NCI-H2227 treated with DMSO at 0.1 percent for 48 hours (cell line): ENCODE measurements at regions not wholly inside any gene's neighbourhood (a gene's known extent, or its start where the extent isn't known, plus 50 kb on each side); places are given as distances from the start of the nearest gene placed in this dataset.
"Not testable (repeated sequence)": the region's sequence is repeated elsewhere in the genome, so short reads cannot be mapped to it uniquely, and the experiment has no call there.

ENCODE experiments used
- DNase-seq: peaks from one replicate; lab custom pipeline; 2025; lab: John Stamatoyannopoulos, UW

DNA sequence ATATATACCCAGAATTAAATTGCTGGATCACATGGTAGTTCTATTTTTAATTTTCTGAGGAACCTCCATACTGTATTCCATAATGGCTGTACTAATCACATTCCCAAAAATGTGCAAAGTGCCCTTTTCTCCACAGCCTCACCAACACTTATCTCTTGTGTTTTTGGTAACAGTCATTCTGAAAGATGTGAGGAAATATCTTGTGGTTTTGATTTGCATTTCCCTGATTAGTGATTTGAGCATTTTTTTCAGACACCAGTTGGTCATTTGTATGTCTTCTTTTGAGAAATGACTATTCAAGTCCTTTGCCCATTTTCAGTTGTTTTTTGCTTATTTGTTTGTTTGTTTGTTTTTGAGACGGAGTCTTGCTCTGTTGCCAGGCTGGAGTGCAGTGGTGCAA is 98.1 kb upstream of the SIMC1 start:
- DNase-seq = not testable (repeated sequence)

DNA sequence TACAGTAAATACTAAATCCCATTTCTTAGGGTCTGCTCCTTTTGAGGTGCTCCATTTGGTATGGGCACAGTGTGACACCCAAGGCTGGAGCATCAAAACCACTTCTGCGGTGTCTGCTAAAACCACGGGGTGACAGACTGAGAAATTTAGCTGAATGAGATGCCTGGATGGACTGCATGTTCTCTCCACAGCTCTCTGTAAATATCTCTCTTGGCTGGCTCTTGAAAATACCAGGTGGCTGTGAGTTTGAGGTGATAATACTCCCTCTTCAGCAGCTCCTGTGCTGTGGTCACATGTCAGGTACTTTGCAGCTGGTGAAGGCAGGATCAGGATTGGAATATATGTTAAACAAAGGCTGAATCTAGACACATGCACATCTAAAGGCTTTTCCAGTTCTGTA is 93.7 kb upstream of the SIMC1 start:
- no peak for DNase-seq

DNA sequence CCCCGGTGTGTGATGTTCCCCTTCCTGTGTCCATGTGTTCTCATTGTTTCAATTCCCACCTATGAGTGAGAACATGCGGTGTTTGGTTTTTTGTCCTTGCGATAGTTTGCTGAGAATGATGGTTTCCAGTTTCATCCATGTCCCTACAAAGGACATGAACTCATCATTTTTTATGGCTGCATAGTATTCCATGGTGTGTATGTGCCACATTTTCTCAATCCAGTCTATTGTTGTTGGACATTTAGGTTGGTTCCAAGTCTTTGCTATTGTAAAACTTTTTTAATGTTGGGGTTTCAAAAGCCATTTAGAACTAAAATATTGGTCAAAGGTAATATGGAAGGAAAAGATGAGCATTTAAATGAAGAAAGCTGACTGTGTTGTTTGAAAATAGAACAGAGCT is 88.3 kb upstream of the SIMC1 start:
- DNase-seq = not testable (repeated sequence)

DNA sequence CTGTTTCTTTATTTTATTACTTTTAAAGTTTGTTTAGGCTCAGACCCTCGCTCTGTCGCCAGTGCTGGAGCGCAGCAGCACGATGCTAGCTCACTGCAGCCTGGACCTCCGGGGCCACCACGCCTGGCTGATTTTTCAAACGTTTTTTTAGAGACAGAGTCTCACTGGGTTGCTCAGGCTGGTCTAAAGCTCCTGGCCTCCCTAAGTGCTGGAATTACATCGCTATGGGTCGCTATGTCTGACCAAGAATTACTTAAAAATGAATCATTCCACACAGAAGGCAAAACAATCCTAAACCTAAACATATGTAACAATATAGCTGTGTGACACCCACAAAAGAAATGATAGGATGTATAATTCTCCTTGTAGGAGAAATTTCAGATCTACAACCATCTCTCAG is 86.9 kb upstream of the SIMC1 start:
- no peak for DNase-seq

DNA sequence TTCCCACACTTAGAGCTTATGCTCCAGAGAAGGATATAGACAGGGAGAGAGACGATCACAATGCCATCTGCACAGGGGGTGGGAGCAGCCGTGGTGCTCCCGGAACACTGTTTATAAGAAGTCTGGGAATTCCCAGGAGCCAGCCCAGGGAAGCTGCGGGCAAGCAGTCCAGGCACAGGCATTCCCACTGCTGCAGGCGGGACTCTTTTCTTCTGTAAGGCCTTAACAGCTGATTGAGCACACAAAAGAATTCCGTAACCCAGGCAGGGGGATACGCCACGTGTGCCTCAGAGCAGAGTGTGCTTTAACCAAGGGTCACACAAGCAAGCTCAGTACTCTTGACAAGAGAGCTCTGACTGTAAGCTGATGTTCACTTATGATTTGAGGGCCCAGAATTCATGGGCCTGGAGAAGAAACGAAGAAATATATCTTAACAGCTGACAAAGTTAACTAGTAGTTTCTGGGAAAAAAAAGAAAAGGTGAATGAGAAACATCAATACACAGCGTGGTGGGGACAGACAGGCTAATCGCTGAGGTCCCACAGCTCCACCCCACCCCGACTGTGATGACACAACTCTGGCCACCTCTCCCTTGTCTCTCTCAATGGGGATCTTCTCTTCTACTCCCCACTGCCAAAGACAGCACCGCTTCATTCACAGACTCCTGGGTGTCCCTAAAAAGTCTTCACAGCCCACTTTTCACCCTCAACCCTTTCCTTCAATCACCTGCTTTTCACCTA is 85.9 kb upstream of the SIMC1 start:
- DNase-seq = no peak

DNA sequence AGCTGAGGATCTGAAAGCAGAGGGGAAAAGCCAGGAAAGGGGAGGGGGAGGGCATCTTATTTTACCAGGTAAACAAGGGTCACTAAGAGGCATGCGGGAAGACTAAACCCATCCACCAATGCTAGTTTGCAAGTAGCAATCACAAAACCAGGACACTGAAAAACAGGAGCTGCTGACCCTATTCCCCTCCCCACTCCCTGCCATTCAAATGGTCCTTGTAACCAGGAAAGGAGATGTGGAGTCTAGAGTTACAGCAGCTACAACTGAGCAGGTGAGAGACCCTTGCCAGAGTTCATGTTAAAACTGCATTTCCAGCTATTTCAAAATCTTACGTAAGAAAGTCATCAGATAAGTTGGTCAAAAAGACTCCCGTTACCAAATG is 85.3 kb upstream of the SIMC1 start:
- DNase-seq = no peak

GRCh38 chr5:176153741-176154140 is 84.5 kb upstream of the SIMC1 start:
- DNase-seq = no peak

- no peak for DNase-seq
Measured at GRCh38 chr5:176154821-176155220, 83.4 kb upstream of the SIMC1 start.

- DNase-seq = no peak
Measured at GRCh38 chr5:176155922-176156359, 82.3 kb upstream of the SIMC1 start.

DNA sequence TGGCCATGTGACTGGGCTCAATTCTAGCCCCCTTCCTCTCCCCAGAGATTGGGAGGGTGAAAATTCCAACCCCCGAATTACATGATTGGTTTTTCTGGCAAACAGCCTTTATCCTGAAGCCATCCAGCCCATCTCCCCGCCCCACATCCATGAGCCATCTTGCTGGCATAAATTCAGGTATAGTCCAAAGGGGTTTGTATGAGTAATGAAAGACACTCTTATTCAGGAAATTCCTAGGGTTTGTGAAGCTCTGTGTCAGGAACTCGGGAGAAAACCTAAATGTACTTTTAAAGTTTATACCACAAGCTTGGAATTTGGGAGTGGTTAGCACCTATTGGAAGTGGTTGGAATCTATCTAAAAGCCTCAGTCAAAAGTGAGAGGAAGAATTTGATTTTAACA is 80.6 kb upstream of the SIMC1 start:
- no peak for DNase-seq

DNA sequence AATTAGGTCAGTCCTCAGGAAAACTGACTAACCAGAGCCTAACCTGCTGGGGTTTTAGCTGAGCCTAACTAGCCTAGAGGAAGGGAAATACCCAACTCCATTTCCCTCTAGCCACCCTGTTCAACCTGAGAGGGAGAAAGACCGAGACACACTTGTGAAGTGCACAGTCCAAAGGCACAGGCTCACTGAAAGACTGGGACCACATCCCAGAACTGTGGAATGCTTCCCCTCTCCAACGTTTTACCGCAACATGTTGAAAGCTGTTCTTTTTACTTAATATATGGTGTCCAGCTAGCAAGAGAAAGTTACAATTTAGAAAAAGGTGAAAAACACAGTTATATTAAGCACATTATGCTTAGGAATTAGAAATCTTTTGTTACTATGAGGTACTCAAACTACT is 76.8 kb upstream of the SIMC1 start:
- DNase-seq = no peak

DNA sequence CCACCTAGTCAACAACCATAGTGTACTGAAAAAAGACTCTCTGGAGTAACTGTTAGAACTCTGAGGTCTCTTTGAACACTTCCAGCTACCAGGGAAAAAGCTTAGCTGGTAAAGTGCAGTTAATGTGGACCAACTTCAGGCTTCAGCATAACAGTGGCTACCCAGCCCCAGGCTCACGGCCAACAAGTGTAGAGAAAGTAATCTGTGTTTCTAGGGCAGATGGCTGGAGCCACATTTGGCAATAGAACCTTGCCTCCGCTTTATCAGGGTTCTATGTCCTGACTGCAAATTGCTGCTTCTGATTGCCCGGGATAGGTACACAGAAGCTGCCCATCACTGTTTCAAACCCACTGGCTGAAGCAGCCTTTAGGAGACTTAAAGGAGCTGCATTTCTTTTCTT is 76.0 kb upstream of the SIMC1 start:
- DNase-seq = no peak

DNA sequence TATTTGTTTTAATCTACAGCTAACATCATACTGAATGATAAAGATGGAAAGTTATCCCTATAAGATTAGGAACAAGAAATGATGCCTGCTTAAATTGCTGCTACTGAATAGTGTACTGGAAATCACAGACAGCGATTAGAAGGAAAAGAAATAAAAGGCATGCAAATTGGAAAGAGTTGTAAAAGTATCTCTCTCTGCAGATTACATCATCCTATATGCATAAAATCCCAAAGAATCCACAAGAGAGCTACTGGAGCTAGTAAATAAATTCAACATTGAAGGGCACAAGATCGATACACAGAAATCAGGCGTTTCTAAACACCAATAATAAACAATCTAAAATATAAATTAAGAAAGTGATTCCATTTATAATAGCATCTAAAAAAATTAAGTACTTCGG is 75.3 kb upstream of the SIMC1 start:
- DNase-seq = no peak

GRCh38 chr5:176166427-176166826 is 71.8 kb upstream of the SIMC1 start:
- DNase-seq = no peak

- no peak for DNase-seq
Measured at GRCh38 chr5:176167800-176168199, 70.4 kb upstream of the SIMC1 start.

DNA sequence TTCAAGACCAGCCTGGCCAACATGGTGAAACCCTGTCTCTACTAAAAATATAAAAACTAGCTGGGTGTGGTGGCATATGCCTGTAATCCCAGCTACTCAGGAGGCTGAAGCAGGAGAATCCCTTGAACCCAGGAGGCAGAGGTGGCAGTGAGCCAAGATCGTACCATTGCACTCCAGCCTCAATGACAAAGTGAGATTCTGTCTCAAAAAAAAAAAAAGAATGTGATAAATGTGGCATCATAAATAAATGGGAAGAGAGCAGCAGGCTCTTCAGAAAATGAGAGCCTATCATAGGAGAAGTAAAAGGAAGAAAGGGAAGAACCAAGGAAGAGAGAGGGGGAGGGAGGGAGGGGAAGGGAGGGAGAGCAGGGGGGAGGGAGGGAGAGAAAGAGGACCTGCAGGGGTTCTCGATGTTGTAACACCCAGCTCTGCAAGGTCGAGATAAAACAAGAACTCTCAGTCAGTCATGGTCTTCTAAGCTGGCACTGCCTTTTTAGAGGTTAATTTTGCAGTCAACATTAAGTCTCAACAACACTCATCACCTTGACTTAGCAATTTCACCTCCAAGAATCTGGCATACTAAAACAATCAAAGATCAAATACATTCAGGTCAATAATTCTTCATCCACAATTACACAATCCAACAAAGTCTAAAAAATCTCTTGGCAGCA is 68.7 kb upstream of the SIMC1 start:
- DNase-seq = no peak

DNA sequence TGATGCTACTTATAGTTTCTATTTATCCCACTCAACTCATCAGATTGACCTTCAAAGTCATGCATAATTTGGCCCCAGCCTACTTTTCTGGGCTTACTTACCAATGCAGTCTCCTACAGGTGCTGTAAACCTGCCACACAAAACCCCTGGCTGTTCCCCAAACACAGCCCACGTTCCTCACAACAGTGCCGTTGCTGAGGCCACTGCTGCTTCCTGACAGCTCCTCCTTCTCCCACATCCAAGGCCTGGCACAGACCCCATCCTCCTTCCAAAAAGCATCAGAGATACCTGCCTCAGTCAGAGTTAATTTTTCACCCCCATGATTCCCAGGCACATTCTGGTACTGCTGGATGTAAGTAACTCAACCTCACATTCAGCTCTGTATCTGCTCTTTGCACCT is 68.1 kb upstream of the SIMC1 start:
- no peak for DNase-seq

GRCh38 chr5:176171171-176171760 is 67.0 kb upstream of the SIMC1 start:
- no peak for DNase-seq

DNA sequence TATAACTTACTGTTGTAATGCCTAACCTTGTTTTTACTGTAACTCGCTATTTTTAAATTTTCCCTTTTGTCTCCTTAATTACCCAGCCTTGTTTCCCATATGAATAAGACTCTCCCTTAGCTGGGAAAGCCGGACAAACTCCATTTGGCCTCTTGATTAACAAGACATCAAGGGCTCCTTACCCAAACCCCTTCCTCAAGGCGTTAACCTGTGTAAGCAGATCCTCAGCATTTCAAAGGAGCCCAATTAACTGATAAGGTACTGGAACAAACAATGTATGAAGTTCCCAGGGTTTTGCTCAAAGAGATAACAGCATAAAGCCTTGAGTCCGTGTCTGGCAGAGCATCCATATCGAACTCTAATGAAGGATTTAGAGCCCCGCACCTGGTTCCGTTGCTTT is 66.0 kb upstream of the SIMC1 start:
- DNase-seq = no peak

DNA sequence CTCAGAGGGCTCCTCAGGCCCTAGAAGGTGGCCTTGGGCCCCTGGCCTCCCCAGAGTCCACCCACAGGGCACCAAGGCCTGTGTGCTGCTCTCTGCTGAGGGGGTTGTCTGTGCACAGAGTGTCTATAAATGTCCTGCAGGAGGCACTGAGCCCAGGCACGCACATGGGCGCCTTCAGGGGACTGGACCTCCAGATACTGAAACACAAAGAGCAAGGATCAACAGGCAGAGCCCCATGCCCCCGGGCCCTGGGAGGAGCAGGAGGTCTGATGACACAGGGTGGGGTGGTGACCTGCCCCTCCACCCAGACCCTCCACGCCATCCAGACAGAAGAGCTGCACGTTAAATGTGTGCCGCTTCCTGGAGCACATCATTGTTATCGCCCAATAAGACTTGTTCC is 64.6 kb upstream of the SIMC1 start:
- DNase-seq = no peak

DNA sequence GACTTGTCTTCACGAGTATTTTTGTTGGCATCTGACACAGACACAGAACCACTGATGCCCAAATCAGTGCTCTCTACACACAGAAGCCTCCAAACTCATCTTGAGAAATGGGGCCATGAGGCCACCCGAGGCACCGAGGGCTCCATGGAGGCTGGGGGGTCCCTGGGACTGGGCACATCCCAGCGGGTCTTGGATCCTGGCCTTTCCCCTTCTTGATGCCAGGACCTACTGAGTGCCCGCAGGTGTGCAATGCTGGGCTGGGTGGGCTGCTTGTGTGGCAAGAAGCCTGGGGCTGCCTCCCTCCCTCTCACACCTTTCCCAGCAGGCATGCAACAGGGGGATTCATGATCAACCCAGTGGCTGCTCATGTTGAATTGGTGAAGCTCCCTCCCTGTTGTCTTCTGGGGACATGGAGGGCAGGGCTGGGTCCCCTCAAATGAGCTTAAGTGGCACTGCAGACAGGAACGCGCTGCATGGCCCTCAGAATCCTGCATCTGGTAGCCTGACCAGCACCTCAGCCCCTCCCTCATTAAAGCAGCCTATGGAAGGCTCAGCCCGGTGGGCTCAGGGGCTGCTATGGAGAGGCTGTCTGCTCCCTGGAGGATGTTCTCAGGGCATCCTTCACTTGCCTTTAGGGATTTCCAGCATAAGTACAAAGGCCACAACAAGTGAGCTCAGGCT is 63.7 kb upstream of the SIMC1 start:
- no peak for DNase-seq

DNA sequence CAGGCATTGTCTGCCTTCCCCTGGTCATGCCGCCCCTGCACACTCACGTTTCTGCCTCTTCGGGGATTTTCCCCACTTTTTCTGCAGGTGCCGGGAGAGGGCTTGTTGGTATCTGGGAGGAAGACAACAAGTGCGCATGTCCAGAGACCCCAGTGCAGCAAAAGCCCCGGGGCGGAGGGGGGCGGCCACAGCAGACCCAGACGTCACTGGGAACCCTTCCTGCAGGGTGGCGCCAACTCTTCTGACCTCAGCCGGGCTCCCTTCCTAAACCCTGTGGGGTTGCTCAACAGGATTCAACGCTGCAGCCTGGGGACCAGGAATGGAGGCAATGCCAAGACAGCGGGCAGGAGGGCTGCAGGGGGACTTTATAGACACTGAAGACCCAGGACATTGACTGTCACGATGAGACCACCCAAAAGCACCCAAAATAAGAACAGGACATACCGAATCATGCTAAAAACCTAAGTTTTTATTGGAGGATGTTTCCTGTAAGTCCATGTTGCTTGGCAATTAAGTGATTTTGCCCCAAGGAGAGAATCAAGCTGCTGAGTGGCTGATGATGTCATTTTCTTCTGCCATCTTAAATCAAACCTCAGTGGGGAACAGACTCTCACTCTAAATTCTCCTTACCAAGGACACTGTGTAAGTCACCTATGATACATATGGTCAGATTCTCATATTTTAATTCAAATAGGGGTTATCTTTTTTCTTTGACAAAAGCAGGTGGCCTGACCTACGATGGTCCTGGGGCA is 62.9 kb upstream of the SIMC1 start:
- DNase-seq = no peak
